ENCODE measurements at regions not wholly inside any gene's neighbourhood (a gene's known extent, or its start where the extent isn't known, plus 50 kb on each side); places are given as distances from the start of the nearest gene placed in this dataset.

DNA sequence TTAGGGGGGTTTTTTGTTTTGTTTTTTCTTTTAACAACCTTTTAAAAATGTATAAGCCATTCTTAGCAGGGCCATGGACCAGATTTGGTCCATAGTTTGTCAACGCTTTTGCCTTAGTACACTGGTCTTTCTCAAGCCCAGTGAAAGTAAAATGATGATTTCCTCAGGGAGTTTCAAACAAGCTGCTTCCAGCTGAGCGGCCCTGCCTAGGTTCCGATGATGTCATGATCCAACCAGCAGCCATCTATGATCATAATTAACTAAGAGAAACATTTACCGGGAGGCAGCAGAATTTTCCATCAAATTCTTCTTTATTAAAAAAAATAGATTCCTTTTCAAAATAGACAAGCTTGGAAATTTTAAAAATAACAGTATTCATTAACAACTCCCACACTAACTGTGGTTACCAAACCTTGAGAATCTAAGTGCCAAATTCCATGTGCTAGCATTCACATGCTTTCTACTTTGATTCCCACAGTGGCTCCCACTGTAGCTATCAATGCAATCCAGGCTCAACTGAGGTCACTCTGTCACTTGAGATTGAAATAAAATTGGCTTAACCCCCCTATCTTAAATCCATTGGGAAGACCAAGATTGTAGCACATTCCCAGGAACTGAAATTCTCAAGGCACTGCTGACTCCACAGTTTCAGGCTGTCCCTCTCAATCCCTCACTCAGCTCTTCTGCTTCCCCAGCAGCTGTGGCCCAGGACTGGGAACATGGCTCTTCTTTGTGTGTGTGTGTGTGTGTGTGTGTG, 148.9 kb downstream of the RNF152 start:
- no peak overlapping the region for H3K4me3 ChIP-seq
- no peaks in the 10 kb centered on the region for H3K4me1 ChIP-seq (replicated peaks)
- 91% methylated on average over 4 of the region's 4 CpGs for WGBS
- H3K27me3 ChIP-seq (replicated peaks; ENCODE audit: insufficient read depth), result no peaks in the 10 kb centered on the region
- no peaks in the 10 kb centered on the region for H3K36me3 ChIP-seq
- TF ChIP-seq POLR2A (IDR thresholded peaks at IDR 0.05) (no peak), POLR2AphosphoS5 (IDR thresholded peaks at IDR 0.05) (no peak), CTCF (IDR thresholded peaks at IDR 0.05) (no peak)
- intact Hi-C loops (cut with DNase I), result no loop called here
- DNase-seq (ENCODE audit: low spot score), result no peak
- peak overlapping the region in 1 of 2 donors; percentile 50 for H3K27ac ChIP-seq
- no peaks in the 10 kb centered on the region for H3K9me3 ChIP-seq

GRCh38 chr18:61742565-61743429, 150.0 kb downstream of the RNF152 start:
- H3K36me3 ChIP-seq, result no peaks in the 10 kb centered on the region
- DNase-seq (ENCODE audit: low spot score), result no peak
- no peaks in the 10 kb centered on the region for H3K27me3 ChIP-seq (replicated peaks; ENCODE audit: insufficient read depth)
- H3K4me3 ChIP-seq, result no peak overlapping the region
- no peaks in the 10 kb centered on the region for H3K4me1 ChIP-seq (replicated peaks)
- TF ChIP-seq POLR2A (IDR thresholded peaks at IDR 0.05) (no peak), CTCF (IDR thresholded peaks at IDR 0.05) (no peak), POLR2AphosphoS5 (IDR thresholded peaks at IDR 0.05) (no peak)
- no peaks in the 10 kb centered on the region for H3K9me3 ChIP-seq
- WGBS, result 87% methylated on average over 8 of the region's 8 CpGs
- peak overlapping the region in 1 of 2 donors; percentile 50 for H3K27ac ChIP-seq
- intact Hi-C loops (cut with DNase I), result no loop called here

DNA sequence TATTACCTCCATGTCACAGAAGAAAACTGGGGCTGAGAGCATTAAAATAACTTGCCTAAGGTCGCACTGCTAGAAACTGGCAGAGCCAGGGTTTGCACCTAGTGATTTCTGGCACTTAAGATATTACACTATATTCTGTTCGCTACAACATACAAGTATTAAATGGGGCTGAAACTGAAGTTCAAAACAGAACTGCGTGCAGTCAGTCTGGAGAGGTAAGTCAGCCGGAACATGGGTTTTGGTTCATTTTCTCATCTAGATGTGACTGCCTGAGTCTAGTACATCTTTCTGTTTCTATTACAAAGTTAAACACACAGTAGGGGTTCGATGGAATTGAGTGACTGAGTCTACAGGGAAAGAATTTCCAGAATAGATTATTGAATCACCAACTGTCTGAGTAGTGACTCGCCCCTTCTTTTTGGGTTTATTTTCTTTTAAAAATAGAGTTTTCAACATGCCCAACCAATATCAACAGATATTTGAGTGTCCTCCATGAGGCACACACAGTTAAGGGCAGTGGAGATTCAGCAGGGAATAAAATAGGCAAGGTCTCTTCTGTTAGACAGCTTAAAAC, 150.8 kb downstream of the RNF152 start:
- H3K27ac ChIP-seq, result peak overlapping the region in 1 of 2 donors; percentile 50

GRCh38 chr18:61738488-61738887, 154.3 kb downstream of the RNF152 start:
- peak overlapping the region; percentile 42 to 56 for H3K27ac ChIP-seq
- DNase-seq (ENCODE audit: low spot score), result no peak
- intact Hi-C loops (cut with DNase I), result no loop called here
- WGBS, result 76% methylated on average over 3 of the region's 3 CpGs
- H3K4me3 ChIP-seq, result no peak overlapping the region
- H3K27me3 ChIP-seq (replicated peaks; ENCODE audit: insufficient read depth), result no peaks in the 10 kb centered on the region
- H3K9me3 ChIP-seq, result no peaks in the 10 kb centered on the region
- TF ChIP-seq POLR2A (IDR thresholded peaks at IDR 0.05) (no peak), POLR2AphosphoS5 (IDR thresholded peaks at IDR 0.05) (no peak), CTCF (IDR thresholded peaks at IDR 0.05) (no peak)
- no peaks in the 10 kb centered on the region for H3K4me1 ChIP-seq (replicated peaks)
- H3K36me3 ChIP-seq, result no peaks in the 10 kb centered on the region

More for the DNA sequence above, 150.8 kb downstream of the RNF152 start:
- TF ChIP-seq CTCF (IDR thresholded peaks at IDR 0.05), result no peak
- no peak for TF ChIP-seq POLR2A (IDR thresholded peaks at IDR 0.05)
- no peak for DNase-seq (ENCODE audit: low spot score)
- H3K4me1 ChIP-seq (replicated peaks), result no peaks in the 10 kb centered on the region
- 81% methylated on average over 6 of the region's 6 CpGs for WGBS
- intact Hi-C loops (cut with DNase I), result no loop called here
- no peaks in the 10 kb centered on the region for H3K27me3 ChIP-seq (replicated peaks; ENCODE audit: insufficient read depth)
- no peak overlapping the region for H3K4me3 ChIP-seq
- no peaks in the 10 kb centered on the region for H3K9me3 ChIP-seq
- H3K36me3 ChIP-seq, result no peaks in the 10 kb centered on the region

Measured in prostate gland (tissue), 2 donors.